ENCODE measurements at regions not wholly inside any gene's neighbourhood (a gene's known extent, or its start where the extent isn't known, plus 50 kb on each side); places are given as distances from the start of the nearest gene placed in this dataset.

DNA sequence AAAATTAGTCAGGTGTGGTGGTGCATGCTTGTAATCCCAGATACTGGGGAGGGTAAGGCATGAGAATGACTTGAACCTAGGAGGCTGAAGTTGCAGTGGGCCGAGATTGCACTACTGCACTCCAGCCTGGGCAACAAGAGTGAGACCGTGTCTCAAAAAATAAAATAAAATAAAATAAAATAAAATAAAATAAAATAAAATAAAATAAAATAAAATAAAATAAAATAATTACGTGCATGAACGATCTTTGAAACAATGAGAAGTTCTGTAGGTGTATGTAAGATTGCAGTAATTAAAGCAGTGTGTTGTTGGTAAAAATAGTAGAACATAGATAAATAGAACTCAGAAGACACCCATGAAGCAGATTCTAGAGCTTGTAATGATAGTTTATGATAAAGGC lies 348.5 kb downstream of the ANKRD30A start:
- Histone ChIP-seq H3K4me3 (ENCODE audit: control insufficient read depth in 2 of 3, extremely low read depth in 1 of 3, insufficient read depth in 2 of 3, low read depth in 1 of 3, low read length in 3 of 3) (no peak overlapping the region), H3K27ac (ENCODE audit: control insufficient read depth, insufficient read depth, low read length) (no peak overlapping the region), H2AFZ (ENCODE audit: control insufficient read depth, low read length) (no peak overlapping the region), H3K36me3 (ENCODE audit: control insufficient read depth in 2 of 2, extremely low read depth in 1 of 2, insufficient read depth in 2 of 2, low read length in 2 of 2) (no peaks in the 10 kb centered on the region), H3K9me3 (ENCODE audit: control insufficient read depth, low read depth, low read length) (peaks cover 4% of the 10 kb centered on the region), H3K4me2 (ENCODE audit: control insufficient read depth, extremely low read depth, insufficient read depth, low read depth, low read length) (no peak overlapping the region), H3K27me3 (ENCODE audit: control insufficient read depth, extremely low read depth, insufficient read depth, low read length) (no peaks in the 10 kb centered on the region), H4K20me1 (ENCODE audit: control insufficient read depth, extremely low read depth, insufficient read depth, low read length) (no peaks in the 10 kb centered on the region), H3K4me1 (ENCODE audit: control insufficient read depth, extremely low read depth, insufficient read depth, low read length) (no peaks in the 10 kb centered on the region), H3K9ac (ENCODE audit: control insufficient read depth, extremely low read depth, insufficient read depth, low read length) (no peak overlapping the region), H3K79me2 (ENCODE audit: control insufficient read depth, insufficient read depth, low read length) (no peaks in the 10 kb centered on the region), H3K9me1 (ENCODE audit: control insufficient read depth, extremely low read depth, insufficient read depth, low read length) (no peaks in the 10 kb centered on the region)
- FAIRE-seq, result no peak
- dilution Hi-C loops (cut with MboI; ENCODE audit: extremely low pct_ligation_motif_present, low sequenced_read_pairs), result no loop called here
- TF ChIP-seq, protein P1, sequence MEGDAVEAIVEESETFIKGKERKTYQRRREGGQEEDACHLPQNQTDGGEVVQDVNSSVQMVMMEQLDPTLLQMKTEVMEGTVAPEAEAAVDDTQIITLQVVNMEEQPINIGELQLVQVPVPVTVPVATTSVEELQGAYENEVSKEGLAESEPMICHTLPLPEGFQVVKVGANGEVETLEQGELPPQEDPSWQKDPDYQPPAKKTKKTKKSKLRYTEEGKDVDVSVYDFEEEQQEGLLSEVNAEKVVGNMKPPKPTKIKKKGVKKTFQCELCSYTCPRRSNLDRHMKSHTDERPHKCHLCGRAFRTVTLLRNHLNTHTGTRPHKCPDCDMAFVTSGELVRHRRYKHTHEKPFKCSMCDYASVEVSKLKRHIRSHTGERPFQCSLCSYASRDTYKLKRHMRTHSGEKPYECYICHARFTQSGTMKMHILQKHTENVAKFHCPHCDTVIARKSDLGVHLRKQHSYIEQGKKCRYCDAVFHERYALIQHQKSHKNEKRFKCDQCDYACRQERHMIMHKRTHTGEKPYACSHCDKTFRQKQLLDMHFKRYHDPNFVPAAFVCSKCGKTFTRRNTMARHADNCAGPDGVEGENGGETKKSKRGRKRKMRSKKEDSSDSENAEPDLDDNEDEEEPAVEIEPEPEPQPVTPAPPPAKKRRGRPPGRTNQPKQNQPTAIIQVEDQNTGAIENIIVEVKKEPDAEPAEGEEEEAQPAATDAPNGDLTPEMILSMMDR (optimal IDR thresholded peaks at IDR 0.05 in 1 of 3, IDR thresholded peaks at IDR 0.05 in 1 of 3, conservative IDR thresholded peaks at IDR 0.05 in 1 of 3; ENCODE audit: extremely low read depth in 1 of 3, insufficient read depth in 2 of 3, low read length in 3 of 3), result no peak
- TF ChIP-seq EZH2 (IDR thresholded peaks at IDR 0.05; ENCODE audit: low read length), result no peak
- no peak for DNase-seq (ENCODE audit: low read depth, low spot score)

DNA sequence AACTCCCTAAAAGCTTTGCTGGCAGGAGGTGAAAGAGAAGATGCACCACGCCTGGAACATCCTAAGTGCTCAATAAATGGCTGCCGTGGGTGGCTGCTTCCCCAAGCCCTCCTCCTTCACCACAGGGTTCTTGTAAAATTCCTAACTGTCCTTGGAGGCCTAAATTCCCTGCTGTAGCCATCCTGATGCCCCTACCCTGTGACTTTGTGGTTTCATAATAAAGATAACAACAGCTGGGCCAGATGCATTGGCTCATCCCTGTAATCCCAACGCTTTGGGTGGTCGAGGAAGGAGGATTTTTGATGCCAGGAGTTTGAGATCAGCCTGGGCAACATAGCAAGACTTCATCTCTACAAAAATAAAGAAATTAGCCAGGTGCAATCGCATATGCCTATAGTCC lies 341.8 kb downstream of the ANKRD30A start:
- H3K4me2 ChIP-seq (ENCODE audit: control insufficient read depth, extremely low read depth, insufficient read depth, low read depth, low read length), result no peak overlapping the region
- no peak overlapping the region for H3K9ac ChIP-seq (ENCODE audit: control insufficient read depth, extremely low read depth, insufficient read depth, low read length)
- H3K4me1 ChIP-seq (ENCODE audit: control insufficient read depth, extremely low read depth, insufficient read depth, low read length), result no peaks in the 10 kb centered on the region
- H3K9me3 ChIP-seq (ENCODE audit: control insufficient read depth, low read depth, low read length), result peaks cover 3% of the 10 kb centered on the region
- no peaks in the 10 kb centered on the region for H4K20me1 ChIP-seq (ENCODE audit: control insufficient read depth, extremely low read depth, insufficient read depth, low read length)
- H3K27me3 ChIP-seq (ENCODE audit: control insufficient read depth, extremely low read depth, insufficient read depth, low read length), result no peaks in the 10 kb centered on the region
- H3K27ac ChIP-seq (ENCODE audit: control insufficient read depth, insufficient read depth, low read length), result no peak overlapping the region
- no peaks in the 10 kb centered on the region for H3K79me2 ChIP-seq (ENCODE audit: control insufficient read depth, insufficient read depth, low read length)
- TF ChIP-seq EZH2 (IDR thresholded peaks at IDR 0.05; ENCODE audit: low read length), result no peak
- TF ChIP-seq, protein P1 (optimal IDR thresholded peaks at IDR 0.05 in 1 of 3, IDR thresholded peaks at IDR 0.05 in 1 of 3, conservative IDR thresholded peaks at IDR 0.05 in 1 of 3; ENCODE audit: extremely low read depth in 1 of 3, insufficient read depth in 2 of 3, low read length in 3 of 3), result no peak
- dilution Hi-C loops (cut with MboI; ENCODE audit: extremely low pct_ligation_motif_present, low sequenced_read_pairs), result no loop called here
- no peak overlapping the region for H3K4me3 ChIP-seq (ENCODE audit: control insufficient read depth in 2 of 3, extremely low read depth in 1 of 3, insufficient read depth in 2 of 3, low read depth in 1 of 3, low read length in 3 of 3)
- H3K9me1 ChIP-seq (ENCODE audit: control insufficient read depth, extremely low read depth, insufficient read depth, low read length), result no peaks in the 10 kb centered on the region
- no peak for FAIRE-seq
- no peak overlapping the region for H2AFZ ChIP-seq (ENCODE audit: control insufficient read depth, low read length)
- DNase-seq (ENCODE audit: low read depth, low spot score), result no peak
- H3K36me3 ChIP-seq (ENCODE audit: control insufficient read depth in 2 of 2, extremely low read depth in 1 of 2, insufficient read depth in 2 of 2, low read length in 2 of 2), result no peaks in the 10 kb centered on the region
